HCT116 (cell line): ENCODE measurements at regions not wholly inside any gene's neighbourhood (a gene's known extent, or its start where the extent isn't known, plus 50 kb on each side); places are given as distances from the start of the nearest gene placed in this dataset.

Source experiments
- ATAC-seq: fragments of 200-7000 bp; cut with Tn5 transposase; 2 replicates; pipeline ENCODE4 v1.9.1; 2020; ENCODE audit warnings: mild to moderate bottlenecking, moderate library complexity
- BruUV-seq: library from RNA; stranded (reverse); fragments of 400-500 nt; replicated peaks from 2 replicates; lab custom pipeline; 2021; lab: Mats Ljungman, UMichigan
- CTCF ChIA-PET: fragments of 300-600 bp; sonication (Branson Sonifier 250); formaldehyde crosslinking; loops from one replicate; lab custom pipeline; 2021; ENCODE audit warnings: antibody characterized with exemption; lab: Charles Lee
- POLR2A ChIA-PET: fragments of 300-600, 350-600 bp; sonication (Branson Sonifier 250); formaldehyde crosslinking; loops from one replicate; lab custom pipeline; 2021; ENCODE audit warnings: antibody characterized with exemption; lab: Charles Lee
- RAD21 ChIA-PET, 2 experiments: fragments of 300-600 bp; sonication (Branson Sonifier 250); formaldehyde crosslinking; loops; one replicate each; lab custom pipeline; 2023; ENCODE audit warnings: low total read pairs in 2 of 2; ENCODE audit not compliant: uncharacterized antibody in 2 of 2, unreplicated experiment in 2 of 2, low non-redundant PET in 1 of 2; lab: Charles Lee
- DNase-seq: peaks from one replicate; pipeline ENCODE4 v3.0.0-alpha.2; 2010; ENCODE audit warnings: low read depth, low spot score
- H2AFZ ChIP-seq: fragments of 200-600 bp; shearing (Covaris generic), sonication (generic); 2 replicates; pipeline ENCODE4 v1.6.1; 2017; ENCODE audit warnings: low read depth, mixed run types, mixed read lengths, antibody characterized with exemption, low read length; ENCODE audit not compliant: poor library complexity, severe bottlenecking
- H3K27ac ChIP-seq: 2 replicates; pipeline ENCODE4 v1.5.1; 2012; ENCODE audit warnings: low read depth, low read length
- H3K27me3 ChIP-seq: fragments of 200-600 bp; sonication (generic); 2 replicates; pipeline ENCODE4 v1.6.1; 2016; ENCODE audit warnings: mixed run types, low read length, mixed read lengths; ENCODE audit not compliant: insufficient read depth
- H3K36me3 ChIP-seq, 2 experiments: fragments of 200-500 bp in 1 of 2; fragments of 200-600 bp in 1 of 2; sonication (Bioruptor generic) in 1 of 2; sonication (generic) in 1 of 2; 2 replicates each; pipeline versions ENCODE4 v1.5.1 to v1.6.1; 2014 to 2016; ENCODE audit warnings: low read length in 2 of 2, inconsistent platforms in 1 of 2, mixed read lengths in 1 of 2, mixed run types in 1 of 2; ENCODE audit not compliant: insufficient read depth in 2 of 2, control insufficient read depth in 1 of 2
- H3K4me1 ChIP-seq, 2 experiments: fragments of 200-600 bp in 1 of 2; sonication (generic) in 1 of 2; 2 replicates each; pipeline versions ENCODE4 v1.5.1 to v1.6.1; 2012 to 2017; ENCODE audit warnings: low read length in 2 of 2, inconsistent platforms in 1 of 2, mild to moderate bottlenecking in 1 of 2, mixed read lengths in 1 of 2, mixed run types in 1 of 2, moderate library complexity in 1 of 2; ENCODE audit not compliant: insufficient read depth in 2 of 2, control insufficient read depth in 1 of 2
- H3K4me2 ChIP-seq: fragments of 200-600 bp; sonication (generic); 2 replicates; pipeline ENCODE4 v1.6.1; 2017; ENCODE audit warnings: mixed run types, low read length, mixed read lengths
- H3K4me3 ChIP-seq, 2 experiments: fragments of 200-600 bp in 1 of 2; sonication (generic) in 1 of 2; replicated peaks in 1 of 2; 2 replicates each; pipeline ENCODE4 v1.5.1; 2011 to 2016; ENCODE audit warnings: low read length in 2 of 2, control low read depth in 1 of 2, low read depth in 1 of 2, mild to moderate bottlenecking in 1 of 2, mixed read lengths in 1 of 2, mixed run types in 1 of 2
- H3K79me2 ChIP-seq: fragments of 200-600 bp; sonication (generic); 2 replicates; pipeline ENCODE4 v1.6.1; 2017; ENCODE audit warnings: mild to moderate bottlenecking, mixed run types, low read length, moderate library complexity, mixed read lengths; ENCODE audit not compliant: insufficient read depth
- H3K9ac ChIP-seq: fragments of 200-600 bp; sonication (generic); 2 replicates; pipeline ENCODE4 v1.6.1; 2016; ENCODE audit warnings: low read length, mixed read lengths
- H3K9me2 ChIP-seq: fragments of 200-600 bp; sonication (generic), shearing (Covaris generic); 2 replicates; pipeline ENCODE4 v1.6.1; 2017; ENCODE audit warnings: mixed run types, mild to moderate bottlenecking, moderate library complexity; ENCODE audit not compliant: insufficient read depth
- H3K9me3 ChIP-seq, 2 experiments: fragments of 200-500 bp in 1 of 2; fragments of 200-600 bp in 1 of 2; sonication (Bioruptor generic) in 1 of 2; sonication (generic) in 1 of 2; 2 replicates each; pipeline ENCODE4 v1.6.1; 2014 to 2017; ENCODE audit warnings: low read length in 2 of 2, mixed read lengths in 2 of 2, inconsistent platforms in 1 of 2, low read depth in 1 of 2, mild to moderate bottlenecking in 1 of 2, mixed run types in 1 of 2, moderate library complexity in 1 of 2; ENCODE audit not compliant: control insufficient read depth in 1 of 2, insufficient read depth in 1 of 2
- H4K20me1 ChIP-seq: fragments of 200-600 bp; sonication (generic), shearing (Covaris generic); 2 replicates; pipeline ENCODE4 v1.6.1; 2017; ENCODE audit warnings: mixed run types, mild to moderate bottlenecking, moderate library complexity; ENCODE audit not compliant: insufficient read depth
- CBX3 ChIP-seq: IDR thresholded peaks from 2 replicates; pipeline ENCODE4 v1.6.1; 2012; ENCODE audit warnings: low read depth
- CEBPB ChIP-seq: IDR thresholded peaks from 2 replicates; pipeline ENCODE4 v1.6.1; 2012; ENCODE audit warnings: low read depth
- EGR1 ChIP-seq: IDR thresholded peaks from 2 replicates; pipeline ENCODE4 v1.6.1; 2012; ENCODE audit warnings: low read depth
- ELF1 ChIP-seq: IDR thresholded peaks from 2 replicates; pipeline ENCODE4 v1.6.1; 2012; ENCODE audit warnings: low read depth, borderline replicate concordance
- EZH2 ChIP-seq: fragments of 200-600 bp; sonication (generic); IDR thresholded peaks from 2 replicates; pipeline ENCODE4 v1.6.1; 2017; ENCODE audit warnings: antibody characterized with exemption, mixed run types
- FOSL1 ChIP-seq: IDR thresholded peaks from 2 replicates; pipeline ENCODE4 v1.6.1; 2012; ENCODE audit warnings: low read depth
- POLR2A ChIP-seq: IDR thresholded peaks from 2 replicates; pipeline ENCODE4 v1.7.0; 2011; ENCODE audit warnings: borderline replicate concordance; ENCODE audit not compliant: insufficient read depth, insufficient read length; ENCODE audit errors: extremely low read depth
- POLR2AphosphoS5 ChIP-seq: IDR thresholded peaks from 2 replicates; pipeline ENCODE4 v1.6.1; 2011; ENCODE audit warnings: mild to moderate bottlenecking, low read depth, low read length, moderate library complexity
- RAD21 ChIP-seq: IDR thresholded peaks from 2 replicates; pipeline ENCODE4 v1.6.1; 2012; ENCODE audit warnings: low read depth, mild to moderate bottlenecking
- SIN3A ChIP-seq: IDR thresholded peaks from 2 replicates; pipeline ENCODE4 v1.6.1; 2012; ENCODE audit warnings: low read depth
- SRF ChIP-seq: IDR thresholded peaks from 2 replicates; pipeline ENCODE4 v1.6.1; 2012; ENCODE audit warnings: low read depth
- TCF7L2 ChIP-seq: IDR thresholded peaks from 2 replicates; pipeline ENCODE4 v1.7.0; 2011; ENCODE audit warnings: borderline replicate concordance, inconsistent platforms; ENCODE audit not compliant: insufficient read depth, insufficient read length; ENCODE audit errors: extremely low read depth
- YY1 ChIP-seq: IDR thresholded peaks from 2 replicates; pipeline ENCODE4 v1.6.1; 2011; ENCODE audit warnings: low read length, low read depth, moderate library complexity, mild to moderate bottlenecking; ENCODE audit not compliant: insufficient replicate concordance; ENCODE audit errors: extremely low read depth
- ZBTB33 ChIP-seq: IDR thresholded peaks from 2 replicates; pipeline ENCODE4 v1.6.1; 2011; ENCODE audit warnings: mild to moderate bottlenecking, low read length, moderate library complexity; ENCODE audit not compliant: insufficient replicate concordance; ENCODE audit errors: extremely low read depth
- ZNF274 ChIP-seq: fragments of 200-500 bp; sonication (Bioruptor generic); IDR thresholded peaks from 2 replicates; pipeline ENCODE4 v1.6.1; 2014; ENCODE audit warnings: mild to moderate bottlenecking, low read depth, low read length, inconsistent platforms
- intact Hi-C: fragments of 100-400 bp; cut with micrococcal nuclease; formaldehyde crosslinking; loops from 2 replicates; pipeline ENCODE4 v1.10.0; 2022
- TF ChIP-seq, protein P1 (sequence below): IDR thresholded peaks from 2 replicates; pipeline ENCODE4 v1.6.1; 2012

DNA sequence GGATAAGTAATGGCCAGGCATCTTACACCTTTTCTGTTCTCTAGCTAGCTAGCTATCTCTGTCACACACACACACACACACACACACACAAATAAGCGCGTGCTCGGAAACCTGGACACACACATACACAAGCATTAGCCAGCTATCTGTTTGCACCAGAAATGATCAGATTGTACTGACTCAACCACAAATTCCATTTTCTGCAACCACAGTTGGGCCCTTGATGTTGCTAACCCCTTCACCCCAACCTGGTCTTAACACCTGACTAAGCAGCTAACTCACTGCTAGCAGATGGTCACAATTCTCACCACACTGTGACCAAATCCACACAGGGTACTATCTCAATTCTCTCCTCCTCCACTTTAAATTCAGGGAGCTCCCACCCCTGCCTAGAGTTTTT is 183.0 kb upstream of the THBS1 start:
- intact Hi-C loops: no loop called here
- ChIA-PET CTCF (no interaction called here), RAD21 (no interaction called here), POLR2A (no interaction called here)
- DNase-seq (no peak), ATAC-seq (no peak)
- TF ChIP-seq ZBTB33: no peak
- TF ChIP-seq ZNF274: no peak
- TF ChIP-seq CEBPB: no peak
- no peak for TF ChIP-seq ELF1
- TF ChIP-seq EGR1: no peak
- TF ChIP-seq EZH2: no peak
- no peak for TF ChIP-seq CBX3
- TF ChIP-seq POLR2AphosphoS5: no peak
- TF ChIP-seq, protein P1, sequence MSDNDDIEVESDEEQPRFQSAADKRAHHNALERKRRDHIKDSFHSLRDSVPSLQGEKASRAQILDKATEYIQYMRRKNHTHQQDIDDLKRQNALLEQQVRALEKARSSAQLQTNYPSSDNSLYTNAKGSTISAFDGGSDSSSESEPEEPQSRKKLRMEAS: no peak
- TF ChIP-seq SIN3A: no peak
- TF ChIP-seq FOSL1: no peak
- no peak for TF ChIP-seq YY1
- TF ChIP-seq RAD21: no peak
- no peak for TF ChIP-seq TCF7L2
- no peak for TF ChIP-seq SRF
- no peak for TF ChIP-seq POLR2A
- Histone ChIP-seq H3K79me2 (no peaks in the 10 kb centered on the region), H3K27me3 (no peaks in the 10 kb centered on the region), H3K9ac (no peak overlapping the region), H3K36me3 (no peaks in the 10 kb centered on the region), H3K9me2 (no peaks in the 10 kb centered on the region), H2AFZ (no peak overlapping the region), H4K20me1 (no peaks in the 10 kb centered on the region), H3K4me2 (no peak overlapping the region), H3K4me1 (peaks cover 0 to 3% of the 10 kb centered on the region in 2 experiments; a peak in 2 of 4 replicates), H3K27ac (no peak overlapping the region), H3K9me3 (no peaks in the 10 kb centered on the region), H3K4me3 (no peak overlapping the region)
- BruUV-seq: no TSS peak
